Skeletal muscle cell (primary cell): ENCODE measurements at regions not wholly inside any gene's neighbourhood (a gene's known extent, or its start where the extent isn't known, plus 50 kb on each side); places are given as distances from the start of the nearest gene placed in this dataset.

Source experiments
- DNase-seq: peaks from one replicate; pipeline ENCODE4 v3.0.0-alpha.2; 2010; ENCODE audit warnings: low read depth
- H3K4me3 ChIP-seq: 2 replicates; pipeline ENCODE4 v1.5.1; 2011; ENCODE audit warnings: low read depth, mild to moderate bottlenecking, control low read depth, low read length, moderate library complexity

GRCh38 chr13:64248371-64249065 is 2832.9 kb upstream of the PCDH20 start:
- DNase-seq, result no peak
- H3K4me3 ChIP-seq, result no peak overlapping the region

- no peak overlapping the region for H3K4me3 ChIP-seq
- peak; percentile 17 for DNase-seq
These were observed 2823.7 kb upstream of the PCDH20 start for GRCh38 chr13:64239372-64239771.

- peak; percentile 29 for DNase-seq
- H3K4me3 ChIP-seq, result no peak overlapping the region
These were observed 2818.6 kb upstream of the PCDH20 start for GRCh38 chr13:64234255-64234654.

- no peak overlapping the region for H3K4me3 ChIP-seq
- no peak for DNase-seq
These were observed 2807.4 kb upstream of the PCDH20 start for GRCh38 chr13:64223016-64223415.

- no peak overlapping the region for H3K4me3 ChIP-seq
- no peak for DNase-seq
These were observed 2791.0 kb upstream of the PCDH20 start for GRCh38 chr13:64206430-64207225.

GRCh38 chr13:64202517-64202916 is 2786.9 kb upstream of the PCDH20 start:
- DNase-seq, result no peak
- H3K4me3 ChIP-seq, result no peak overlapping the region

- no peak for DNase-seq
These were observed 2781.6 kb upstream of the PCDH20 start for GRCh38 chr13:64197232-64197631.

GRCh38 chr13:64186503-64187250 is 2771.0 kb upstream of the PCDH20 start:
- H3K4me3 ChIP-seq, result no peak overlapping the region
- no peak for DNase-seq

More at GRCh38 chr13:64197232-64197631, 2781.6 kb upstream of the PCDH20 start:
- no peak overlapping the region for H3K4me3 ChIP-seq

GRCh38 chr13:64186071-64186470 is 2770.4 kb upstream of the PCDH20 start:
- no peak overlapping the region for H3K4me3 ChIP-seq
- no peak for DNase-seq

GRCh38 chr13:64180756-64181155 is 2765.1 kb upstream of the PCDH20 start:
- no peak for DNase-seq
- H3K4me3 ChIP-seq, result no peak overlapping the region

- DNase-seq, result no peak
These were observed 2750.2 kb upstream of the PCDH20 start for GRCh38 chr13:64165826-64166225.

GRCh38 chr13:64164435-64164834 is 2748.8 kb upstream of the PCDH20 start:
- no peak for DNase-seq
- no peak overlapping the region for H3K4me3 ChIP-seq

More at GRCh38 chr13:64165826-64166225, 2750.2 kb upstream of the PCDH20 start:
- H3K4me3 ChIP-seq, result no peak overlapping the region

- H3K4me3 ChIP-seq, result no peak overlapping the region
These were observed 2744.8 kb upstream of the PCDH20 start for GRCh38 chr13:64160479-64160878.

GRCh38 chr13:64158908-64159307 is 2743.3 kb upstream of the PCDH20 start:
- peak; percentile 24 for DNase-seq
- H3K4me3 ChIP-seq, result no peak overlapping the region

More at GRCh38 chr13:64160479-64160878, 2744.8 kb upstream of the PCDH20 start:
- no peak for DNase-seq

- no peak for DNase-seq
- H3K4me3 ChIP-seq, result no peak overlapping the region
These were observed 2738.9 kb upstream of the PCDH20 start for GRCh38 chr13:64154514-64154913.

- no peak overlapping the region for H3K4me3 ChIP-seq
- DNase-seq, result peak; percentile 7
These were observed 2715.0 kb upstream of the PCDH20 start for GRCh38 chr13:64130600-64130999.

- no peak for DNase-seq
- H3K4me3 ChIP-seq, result no peak overlapping the region
These were observed 2714.5 kb upstream of the PCDH20 start for GRCh38 chr13:64130171-64130570.

- H3K4me3 ChIP-seq, result no peak overlapping the region
- no peak for DNase-seq
These were observed 2712.2 kb upstream of the PCDH20 start for GRCh38 chr13:64127856-64128255.

GRCh38 chr13:64127192-64127591 is 2711.5 kb upstream of the PCDH20 start:
- no peak overlapping the region for H3K4me3 ChIP-seq
- no peak for DNase-seq
